ENCODE measurements at regions not wholly inside any gene's neighbourhood (a gene's known extent, or its start where the extent isn't known, plus 50 kb on each side); places are given as distances from the start of the nearest gene placed in this dataset.

DNA sequence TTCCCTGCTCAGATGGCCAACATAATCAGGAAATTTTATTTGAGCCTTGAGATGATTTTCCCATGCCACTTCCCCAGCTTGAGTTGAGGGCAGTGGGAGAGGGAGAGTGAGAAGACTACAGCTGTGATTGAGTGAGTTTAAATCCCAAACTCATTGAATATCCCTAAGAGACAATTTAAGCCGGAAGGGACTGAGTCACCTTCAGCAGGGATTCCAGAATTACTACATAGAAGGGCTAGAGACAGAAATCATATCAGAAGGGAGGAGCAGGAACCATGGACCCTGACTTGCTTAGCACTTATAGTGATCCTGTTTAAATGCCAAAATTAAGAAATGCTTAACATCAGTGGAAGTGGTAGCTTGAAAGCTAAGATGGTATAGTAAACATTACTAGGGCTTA is 312.2 kb upstream of the SLCO3A1 start:
- TF ChIP-seq, protein P1, sequence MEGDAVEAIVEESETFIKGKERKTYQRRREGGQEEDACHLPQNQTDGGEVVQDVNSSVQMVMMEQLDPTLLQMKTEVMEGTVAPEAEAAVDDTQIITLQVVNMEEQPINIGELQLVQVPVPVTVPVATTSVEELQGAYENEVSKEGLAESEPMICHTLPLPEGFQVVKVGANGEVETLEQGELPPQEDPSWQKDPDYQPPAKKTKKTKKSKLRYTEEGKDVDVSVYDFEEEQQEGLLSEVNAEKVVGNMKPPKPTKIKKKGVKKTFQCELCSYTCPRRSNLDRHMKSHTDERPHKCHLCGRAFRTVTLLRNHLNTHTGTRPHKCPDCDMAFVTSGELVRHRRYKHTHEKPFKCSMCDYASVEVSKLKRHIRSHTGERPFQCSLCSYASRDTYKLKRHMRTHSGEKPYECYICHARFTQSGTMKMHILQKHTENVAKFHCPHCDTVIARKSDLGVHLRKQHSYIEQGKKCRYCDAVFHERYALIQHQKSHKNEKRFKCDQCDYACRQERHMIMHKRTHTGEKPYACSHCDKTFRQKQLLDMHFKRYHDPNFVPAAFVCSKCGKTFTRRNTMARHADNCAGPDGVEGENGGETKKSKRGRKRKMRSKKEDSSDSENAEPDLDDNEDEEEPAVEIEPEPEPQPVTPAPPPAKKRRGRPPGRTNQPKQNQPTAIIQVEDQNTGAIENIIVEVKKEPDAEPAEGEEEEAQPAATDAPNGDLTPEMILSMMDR (IDR thresholded peaks at IDR 0.05): no peak
- no peak for TF ChIP-seq POLR2A (IDR thresholded peaks at IDR 0.05)
